Panc1 (cell line): ENCODE measurements at regions not wholly inside any gene's neighbourhood (a gene's known extent, or its start where the extent isn't known, plus 50 kb on each side); places are given as distances from the start of the nearest gene placed in this dataset.

ENCODE experiments used
- ATAC-seq: fragments of 200-7000 bp; cut with Tn5 transposase; 2 replicates; pipeline ENCODE4 v1.9.1; 2020; ENCODE audit warnings: mild to moderate bottlenecking, moderate library complexity
- BruUV-seq: library from RNA; stranded (reverse); fragments of 400-500 nt; replicated peaks from 2 replicates; lab custom pipeline; 2021; lab: Mats Ljungman, UMichigan
- CTCF ChIA-PET: fragments of 300-600 bp; sonication (Branson Sonifier 250); formaldehyde crosslinking; loops from one replicate; lab custom pipeline; 2022; ENCODE audit warnings: antibody characterized with exemption; lab: Charles Lee
- POLR2A ChIA-PET: fragments of 300-600 bp; sonication (Branson Sonifier 250); formaldehyde crosslinking; loops from one replicate; lab custom pipeline; 2022; ENCODE audit warnings: antibody characterized with exemption; lab: Charles Lee
- DNase-seq: peaks from one replicate; pipeline ENCODE4 v3.0.0-alpha.2; 2010; ENCODE audit warnings: low read depth, low spot score
- H3K27ac ChIP-seq: 2 replicates; pipeline ENCODE4 v1.5.1; 2011; ENCODE audit warnings: mild to moderate bottlenecking, low read length, inconsistent platforms
- H3K27me3 ChIP-seq: fragments of 200-500 bp; sonication (Bioruptor generic); 2 replicates; pipeline ENCODE4 v1.6.0; 2014; ENCODE audit warnings: low read length, inconsistent platforms; ENCODE audit not compliant: control insufficient read depth, insufficient read depth
- H3K36me3 ChIP-seq: fragments of 200-500 bp; sonication (Bioruptor generic); 2 replicates; pipeline ENCODE4 v1.5.1; 2014; ENCODE audit warnings: inconsistent platforms, mild to moderate bottlenecking, low read length, moderate library complexity; ENCODE audit not compliant: control insufficient read depth, insufficient read depth
- H3K4me1 ChIP-seq: 2 replicates; pipeline ENCODE4 v1.5.1; 2011; ENCODE audit warnings: inconsistent platforms, mild to moderate bottlenecking, low read length, moderate library complexity; ENCODE audit not compliant: control insufficient read depth, insufficient read depth
- H3K4me3 ChIP-seq, 2 experiments: 2 replicates each; pipeline ENCODE4 v1.5.1; 2011 to 2012; ENCODE audit warnings: low read depth in 2 of 2, low read length in 2 of 2, mild to moderate bottlenecking in 2 of 2, inconsistent platforms in 1 of 2, moderate library complexity in 1 of 2
- H3K9me3 ChIP-seq: fragments of 200-500 bp; sonication (Bioruptor generic); 2 replicates; pipeline ENCODE4 v1.5.1; 2014; ENCODE audit warnings: low read depth, mild to moderate bottlenecking, inconsistent platforms, low read length, moderate library complexity; ENCODE audit not compliant: control insufficient read depth, insufficient read depth
- POLR2AphosphoS5 ChIP-seq: IDR thresholded peaks from 2 replicates; pipeline ENCODE4 v1.6.1; 2012; ENCODE audit warnings: mild to moderate bottlenecking, low read depth, low read length, moderate library complexity
- SIN3A ChIP-seq: IDR thresholded peaks from 2 replicates; pipeline ENCODE4 v1.6.1; 2012; ENCODE audit warnings: low read depth, mild to moderate bottlenecking, low read length, moderate library complexity, borderline replicate concordance; ENCODE audit not compliant: insufficient read depth
- TCF7L2 ChIP-seq: IDR thresholded peaks from 2 replicates; pipeline ENCODE4 v1.6.1; 2011; ENCODE audit warnings: mild to moderate bottlenecking, low read depth, low read length, inconsistent platforms
- in situ Hi-C: cut with HindIII; loops from 2 replicates; pipeline ENCODE4 v1.10.0; 2016; ENCODE audit warnings: low sequenced_read_pairs, low pct_unique_long_range_greater_than_20kb
- intact Hi-C: fragments of 100-400 bp; cut with micrococcal nuclease; formaldehyde crosslinking; loops from one replicate; pipeline ENCODE4 v1.10.0; 2022; ENCODE audit not compliant: unreplicated experiment
- TF ChIP-seq, protein P1 (sequence below): fragments of 450-650 bp; IDR thresholded peaks from 2 replicates; pipeline ENCODE4 v1.5.1; 2017; ENCODE audit warnings: mild to moderate bottlenecking
- TF ChIP-seq, protein P2 (sequence below), 2 experiments: IDR thresholded peaks; 2 replicates each; pipeline ENCODE4 v1.6.1; 2011 to 2012; ENCODE audit warnings: low read depth in 2 of 2, control low read depth in 1 of 2, low read length in 1 of 2, mild to moderate bottlenecking in 1 of 2, moderate library complexity in 1 of 2; ENCODE audit not compliant: insufficient read depth in 1 of 2

DNA sequence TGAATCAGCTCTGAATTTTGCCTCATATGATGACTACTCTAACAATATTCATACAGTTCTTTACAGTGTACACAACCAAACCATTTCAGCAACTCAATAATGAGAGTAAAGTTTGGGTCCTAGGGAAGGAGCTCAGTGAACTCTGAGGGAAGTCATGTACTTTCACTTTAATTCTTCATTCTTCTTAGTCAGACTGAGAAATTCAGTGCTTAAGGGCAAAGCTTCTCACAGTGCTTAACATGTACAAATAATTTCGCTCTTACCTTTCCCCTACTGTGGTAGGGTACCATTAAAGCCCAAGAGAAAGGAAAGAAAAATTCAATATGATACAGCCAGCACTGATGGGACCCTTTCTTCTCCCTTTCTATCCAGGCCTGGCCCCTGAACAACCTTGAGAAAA is 435.0 kb downstream of the NELL2 start:
- H3K36me3 ChIP-seq = no peaks in the 10 kb centered on the region
- BruUV-seq = no TSS peak
- no peak overlapping the region for H3K27ac ChIP-seq
- H3K4me3 ChIP-seq = no peak overlapping the region
- ATAC-seq (no peak), DNase-seq (no peak)
- no peaks in the 10 kb centered on the region for H3K4me1 ChIP-seq
- in situ Hi-C loops (no loop called here), intact Hi-C loops (no loop called here)
- ChIA-PET POLR2A (no interaction called here), CTCF (no interaction called here)
- H3K27me3 ChIP-seq = no peaks in the 10 kb centered on the region
- no peak for TF ChIP-seq TCF7L2
- TF ChIP-seq, protein P1, sequence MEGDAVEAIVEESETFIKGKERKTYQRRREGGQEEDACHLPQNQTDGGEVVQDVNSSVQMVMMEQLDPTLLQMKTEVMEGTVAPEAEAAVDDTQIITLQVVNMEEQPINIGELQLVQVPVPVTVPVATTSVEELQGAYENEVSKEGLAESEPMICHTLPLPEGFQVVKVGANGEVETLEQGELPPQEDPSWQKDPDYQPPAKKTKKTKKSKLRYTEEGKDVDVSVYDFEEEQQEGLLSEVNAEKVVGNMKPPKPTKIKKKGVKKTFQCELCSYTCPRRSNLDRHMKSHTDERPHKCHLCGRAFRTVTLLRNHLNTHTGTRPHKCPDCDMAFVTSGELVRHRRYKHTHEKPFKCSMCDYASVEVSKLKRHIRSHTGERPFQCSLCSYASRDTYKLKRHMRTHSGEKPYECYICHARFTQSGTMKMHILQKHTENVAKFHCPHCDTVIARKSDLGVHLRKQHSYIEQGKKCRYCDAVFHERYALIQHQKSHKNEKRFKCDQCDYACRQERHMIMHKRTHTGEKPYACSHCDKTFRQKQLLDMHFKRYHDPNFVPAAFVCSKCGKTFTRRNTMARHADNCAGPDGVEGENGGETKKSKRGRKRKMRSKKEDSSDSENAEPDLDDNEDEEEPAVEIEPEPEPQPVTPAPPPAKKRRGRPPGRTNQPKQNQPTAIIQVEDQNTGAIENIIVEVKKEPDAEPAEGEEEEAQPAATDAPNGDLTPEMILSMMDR = no peak
- TF ChIP-seq, protein P2, sequence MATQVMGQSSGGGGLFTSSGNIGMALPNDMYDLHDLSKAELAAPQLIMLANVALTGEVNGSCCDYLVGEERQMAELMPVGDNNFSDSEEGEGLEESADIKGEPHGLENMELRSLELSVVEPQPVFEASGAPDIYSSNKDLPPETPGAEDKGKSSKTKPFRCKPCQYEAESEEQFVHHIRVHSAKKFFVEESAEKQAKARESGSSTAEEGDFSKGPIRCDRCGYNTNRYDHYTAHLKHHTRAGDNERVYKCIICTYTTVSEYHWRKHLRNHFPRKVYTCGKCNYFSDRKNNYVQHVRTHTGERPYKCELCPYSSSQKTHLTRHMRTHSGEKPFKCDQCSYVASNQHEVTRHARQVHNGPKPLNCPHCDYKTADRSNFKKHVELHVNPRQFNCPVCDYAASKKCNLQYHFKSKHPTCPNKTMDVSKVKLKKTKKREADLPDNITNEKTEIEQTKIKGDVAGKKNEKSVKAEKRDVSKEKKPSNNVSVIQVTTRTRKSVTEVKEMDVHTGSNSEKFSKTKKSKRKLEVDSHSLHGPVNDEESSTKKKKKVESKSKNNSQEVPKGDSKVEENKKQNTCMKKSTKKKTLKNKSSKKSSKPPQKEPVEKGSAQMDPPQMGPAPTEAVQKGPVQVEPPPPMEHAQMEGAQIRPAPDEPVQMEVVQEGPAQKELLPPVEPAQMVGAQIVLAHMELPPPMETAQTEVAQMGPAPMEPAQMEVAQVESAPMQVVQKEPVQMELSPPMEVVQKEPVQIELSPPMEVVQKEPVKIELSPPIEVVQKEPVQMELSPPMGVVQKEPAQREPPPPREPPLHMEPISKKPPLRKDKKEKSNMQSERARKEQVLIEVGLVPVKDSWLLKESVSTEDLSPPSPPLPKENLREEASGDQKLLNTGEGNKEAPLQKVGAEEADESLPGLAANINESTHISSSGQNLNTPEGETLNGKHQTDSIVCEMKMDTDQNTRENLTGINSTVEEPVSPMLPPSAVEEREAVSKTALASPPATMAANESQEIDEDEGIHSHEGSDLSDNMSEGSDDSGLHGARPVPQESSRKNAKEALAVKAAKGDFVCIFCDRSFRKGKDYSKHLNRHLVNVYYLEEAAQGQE (IDR thresholded peaks at IDR 0.05; ENCODE audit: insufficient read depth in 1 of 2, low read depth in 2 of 2, low read length in 1 of 2) = no peak
- no peak for TF ChIP-seq SIN3A
- TF ChIP-seq POLR2AphosphoS5 = no peak
- H3K9me3 ChIP-seq = no peaks in the 10 kb centered on the region
